Lung (tissue), 11 donors: ENCODE measurements at regions not wholly inside any gene's neighbourhood (a gene's known extent, or its start where the extent isn't known, plus 50 kb on each side); places are given as distances from the start of the nearest gene placed in this dataset.
A peak's percentile ranks its signal among the peaks of the same experiment; 100 is the strongest.

ENCODE experiments used
- ATAC-seq: fragments of 200-7000 bp; cut with Tn5 transposase; one replicate; pipeline ENCODE4 v1.9.1; 2020; ENCODE audit warnings: moderate number of reproducible peaks; ENCODE audit not compliant: insufficient read depth, low FRiP score
- DNase-seq, 3 donors: peaks; one replicate each; pipeline ENCODE4 v3.0.0-alpha.2; 2013 to 2017
- H3K27ac ChIP-seq, 2 donors: one replicate each; pipeline ENCODE4 v1.5.1; 2013; ENCODE audit warnings: mild to moderate bottlenecking in 2 of 2, moderate library complexity in 2 of 2, control low read depth in 1 of 2, inconsistent platforms in 1 of 2, low read depth in 1 of 2, low read length in 1 of 2
- H3K27me3 ChIP-seq, 3 donors: one replicate each; pipeline ENCODE4 v1.5.1; 2013; ENCODE audit warnings: low read length in 2 of 3; ENCODE audit not compliant: control insufficient read depth in 3 of 3, insufficient read depth in 3 of 3
- H3K36me3 ChIP-seq, 4 donors: one replicate each; pipeline ENCODE4 v1.5.1; 2013; ENCODE audit warnings: low read length in 4 of 4, mild to moderate bottlenecking in 1 of 4, moderate library complexity in 1 of 4; ENCODE audit not compliant: control insufficient read depth in 4 of 4, insufficient read depth in 4 of 4
- H3K4me1 ChIP-seq, 5 donors: one replicate each; pipeline ENCODE4 v1.5.1; 2013; ENCODE audit warnings: low read length in 5 of 5, mild to moderate bottlenecking in 2 of 5, moderate library complexity in 1 of 5; ENCODE audit not compliant: control insufficient read depth in 5 of 5, insufficient read depth in 5 of 5
- H3K4me3 ChIP-seq: one replicate; pipeline ENCODE4 v1.5.1; 2013; ENCODE audit warnings: mild to moderate bottlenecking, control low read depth, moderate library complexity
- H3K9ac ChIP-seq, 2 donors: one replicate each; pipeline ENCODE4 v1.5.1; 2013; ENCODE audit warnings: low read length in 2 of 2, control low read depth in 1 of 2; ENCODE audit not compliant: insufficient read depth in 1 of 2
- H3K9me3 ChIP-seq, 4 donors: one replicate each; pipeline ENCODE4 v1.5.1; 2013; ENCODE audit warnings: low read length in 3 of 4, mild to moderate bottlenecking in 1 of 4, moderate library complexity in 1 of 4; ENCODE audit not compliant: control insufficient read depth in 4 of 4, insufficient read depth in 3 of 4
- CTCF ChIP-seq: IDR thresholded peaks from 2 replicates; pipeline ENCODE4 v1.5.1; 2012; ENCODE audit warnings: mild to moderate bottlenecking; ENCODE audit errors: control extremely low read depth, extremely low read depth
- WGBS, 2 donors: extraction: QIAGEN DNeasy Blood & Tissue Kit; methylation state at CpG; one replicate each; pipeline ENCODE4 v1.1.7; 2013; 5-methylcytosine and 5-hydroxymethylcytosine counted together
- donor health status: control.
- donor health status: control.
- donor health status: Bipolar disorder and iron deficiency.
- donor health status: healthy.
- donor health status: DM: yes; HTN: yes; CAD: no.

DNA sequence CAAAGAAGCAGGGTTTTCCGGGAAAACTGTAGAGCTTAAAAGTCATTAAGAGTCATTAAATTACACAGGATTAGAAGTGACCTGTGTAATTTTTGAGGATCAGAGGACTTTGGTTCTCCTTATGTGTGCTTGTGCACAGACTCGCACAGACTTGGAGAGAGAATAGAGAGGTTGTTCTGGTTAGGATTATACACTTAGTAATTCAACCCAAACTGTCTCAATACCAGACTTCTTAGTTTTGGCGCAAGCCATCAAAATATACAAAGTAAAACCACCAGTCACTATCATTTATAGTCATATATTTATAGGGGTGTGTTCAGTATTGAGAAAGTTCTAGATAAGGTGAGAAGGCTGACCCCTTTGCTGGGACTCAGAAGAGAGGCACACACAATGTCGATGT lies 112.3 kb downstream of the HLX start:
- peaks cover 0 to 5% (median 0%) of the 10 kb centered on the region in 4 donors for H3K9me3 ChIP-seq
- no peak overlapping the region for H3K27ac ChIP-seq
- no peak for ATAC-seq
- peaks cover 0 to 29% (median 4%) of the 10 kb centered on the region in 5 donors for H3K4me1 ChIP-seq
- no peak overlapping the region for H3K4me3 ChIP-seq
- no peaks in the 10 kb centered on the region for H3K36me3 ChIP-seq
- H3K9ac ChIP-seq = no peak overlapping the region
- H3K27me3 ChIP-seq = no peaks in the 10 kb centered on the region
- no peak for DNase-seq
- no peak for TF ChIP-seq CTCF
- WGBS, 2 donors = 73 to 87% methylated on average over 4 of the region's 4 CpGs

- H3K4me1 ChIP-seq = peaks cover 0 to 25% (median 4%) of the 10 kb centered on the region in 5 donors
- no peak overlapping the region for H3K27ac ChIP-seq
- WGBS, 2 donors = 50 to 73% methylated on average over 13 of the region's 13 CpGs
- H3K9ac ChIP-seq = peak overlapping the region in 1 of 2 donors; percentile 8
- H3K36me3 ChIP-seq = no peaks in the 10 kb centered on the region
- no peak for TF ChIP-seq CTCF
- H3K9me3 ChIP-seq = peaks cover 0 to 7% (median 0%) of the 10 kb centered on the region in 4 donors
- H3K4me3 ChIP-seq = no peak overlapping the region
- H3K27me3 ChIP-seq = no peaks in the 10 kb centered on the region
- DNase-seq (peak; percentile 87 to 97 (median 94)), ATAC-seq (no peak)
Observed at GRCh38 chr1:220991959-220992704, 112.9 kb downstream of the HLX start.

DNA sequence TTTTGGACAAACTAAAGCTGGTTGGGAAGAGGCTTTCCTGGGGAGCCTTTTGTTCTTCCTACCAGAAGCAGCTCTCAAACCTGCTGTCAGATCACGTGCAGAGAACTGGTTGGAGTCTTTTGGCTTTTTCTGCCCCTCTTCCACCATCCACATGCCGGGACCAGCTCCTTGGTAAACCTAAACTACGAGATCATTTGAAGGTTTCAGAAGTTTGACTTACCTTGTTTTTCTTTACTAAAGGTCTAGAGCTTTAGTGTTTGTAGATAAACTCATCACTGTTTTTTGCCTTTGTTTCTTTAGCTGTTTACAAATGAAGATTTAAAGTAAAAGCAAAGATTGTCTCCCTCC lies 113.4 kb downstream of the HLX start:
- Histone ChIP-seq H3K36me3 (no peaks in the 10 kb centered on the region), H3K9ac (no peak overlapping the region), H3K9me3 (peaks cover 0 to 7% (median 0%) of the 10 kb centered on the region in 4 donors), H3K4me1 (peaks cover 0 to 25% (median 4%) of the 10 kb centered on the region in 5 donors), H3K4me3 (no peak overlapping the region), H3K27ac (no peak overlapping the region), H3K27me3 (no peaks in the 10 kb centered on the region)
- no peak for ATAC-seq
- TF ChIP-seq CTCF = no peak
- 51 to 74% methylated on average over 3 of the region's 3 CpGs for WGBS, 2 donors
- peak in 1 of 3 donors; percentile 10 for DNase-seq
